Tibial nerve (tissue), 4 donors: ENCODE measurements at regions not wholly inside any gene's neighbourhood (a gene's known extent, or its start where the extent isn't known, plus 50 kb on each side); places are given as distances from the start of the nearest gene placed in this dataset.

ENCODE experiments used
- DNase-seq, 2 donors: peaks; one replicate each; pipeline ENCODE4 v3.0.0-alpha.2; 2019; ENCODE audit warnings: low spot score in 2 of 2
- H3K27ac ChIP-seq, 4 donors: fragments of 200-600 bp; sonication (generic) in 3 of 4; one replicate each; pipeline ENCODE4 v1.5.1; 2017 to 2019; ENCODE audit warnings: mild to moderate bottlenecking in 1 of 4
- H3K27me3 ChIP-seq, 2 donors: fragments of 200-600 bp; sonication (generic) in 1 of 2; one replicate each; pipeline versions ENCODE4 v1.5.1 to v1.6.0; 2017 to 2019
- H3K36me3 ChIP-seq, 3 donors: fragments of 200-600 bp; sonication (generic); one replicate each; pipeline ENCODE4 v1.5.1; 2018 to 2019
- H3K4me1 ChIP-seq, 4 donors: fragments of 200-600 bp; sonication (generic) in 3 of 4; one replicate each; pipeline ENCODE4 v1.5.1; 2017 to 2019
- H3K4me3 ChIP-seq, 4 donors: fragments of 200-600 bp; sonication (generic) in 3 of 4; one replicate each; pipeline ENCODE4 v1.5.1; 2017 to 2019; ENCODE audit warnings: mild to moderate bottlenecking in 1 of 4, moderate library complexity in 1 of 4
- H3K9me3 ChIP-seq, 4 donors: fragments of 200-600 bp; sonication (generic) in 3 of 4; one replicate each; pipeline ENCODE4 v1.5.1; 2017 to 2019
- EP300 ChIP-seq, 2 donors: sonication (generic); formaldehyde crosslinking; IDR thresholded peaks; one replicate each; pipeline ENCODE4 v1.6.1; 2017; ENCODE audit warnings: antibody characterized with exemption in 2 of 2, mild to moderate bottlenecking in 1 of 2
- POLR2A ChIP-seq, 2 donors: fragments of 450-650 bp; IDR thresholded peaks; one replicate each; pipeline ENCODE4 v1.6.1; 2017; ENCODE audit warnings: antibody characterized with exemption in 2 of 2, mild to moderate bottlenecking in 2 of 2, moderate library complexity in 2 of 2
- WGBS, 2 donors: methylation state at CpG; one replicate each; pipeline ENCODE4 v1.1.5; 2018; 5-methylcytosine and 5-hydroxymethylcytosine counted together
- TF ChIP-seq, protein P1 (sequence below), 5 experiments: fragments of 200-600 bp in 3 of 5; fragments of 450-650 bp in 2 of 5; sonication (generic) in 3 of 5; IDR thresholded peaks; one replicate each; pipeline ENCODE4 v1.5.1; 2016 to 2019; ENCODE audit warnings: antibody characterized with exemption in 5 of 5, mild to moderate bottlenecking in 3 of 5, moderate library complexity in 2 of 5

DNA sequence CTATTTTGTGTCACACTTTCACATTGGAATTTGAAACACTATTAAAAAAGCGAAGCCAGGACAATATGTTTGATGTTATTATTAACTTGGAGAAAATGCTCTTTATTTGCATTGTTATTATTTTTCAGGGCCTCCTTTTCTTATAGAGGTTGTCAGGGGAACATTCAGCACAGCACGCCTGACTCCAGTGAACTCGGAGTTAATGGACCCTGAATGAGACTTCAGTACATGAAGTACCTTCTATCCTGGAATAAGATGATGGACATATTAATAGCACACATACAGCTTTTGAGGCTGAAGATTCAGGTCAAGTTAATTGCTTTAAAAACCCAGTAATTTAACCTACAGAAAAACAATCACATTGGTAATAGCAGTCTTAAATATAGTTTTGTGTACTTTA lies 652.9 kb downstream of the SEMA5A start:
- Histone ChIP-seq H3K27ac (no peak overlapping the region), H3K27me3 (no peaks in the 10 kb centered on the region), H3K4me1 (no peaks in the 10 kb centered on the region), H3K9me3 (no peaks in the 10 kb centered on the region), H3K4me3 (no peak overlapping the region), H3K36me3 (no peaks in the 10 kb centered on the region)
- no peak for DNase-seq
- TF ChIP-seq, protein P1, sequence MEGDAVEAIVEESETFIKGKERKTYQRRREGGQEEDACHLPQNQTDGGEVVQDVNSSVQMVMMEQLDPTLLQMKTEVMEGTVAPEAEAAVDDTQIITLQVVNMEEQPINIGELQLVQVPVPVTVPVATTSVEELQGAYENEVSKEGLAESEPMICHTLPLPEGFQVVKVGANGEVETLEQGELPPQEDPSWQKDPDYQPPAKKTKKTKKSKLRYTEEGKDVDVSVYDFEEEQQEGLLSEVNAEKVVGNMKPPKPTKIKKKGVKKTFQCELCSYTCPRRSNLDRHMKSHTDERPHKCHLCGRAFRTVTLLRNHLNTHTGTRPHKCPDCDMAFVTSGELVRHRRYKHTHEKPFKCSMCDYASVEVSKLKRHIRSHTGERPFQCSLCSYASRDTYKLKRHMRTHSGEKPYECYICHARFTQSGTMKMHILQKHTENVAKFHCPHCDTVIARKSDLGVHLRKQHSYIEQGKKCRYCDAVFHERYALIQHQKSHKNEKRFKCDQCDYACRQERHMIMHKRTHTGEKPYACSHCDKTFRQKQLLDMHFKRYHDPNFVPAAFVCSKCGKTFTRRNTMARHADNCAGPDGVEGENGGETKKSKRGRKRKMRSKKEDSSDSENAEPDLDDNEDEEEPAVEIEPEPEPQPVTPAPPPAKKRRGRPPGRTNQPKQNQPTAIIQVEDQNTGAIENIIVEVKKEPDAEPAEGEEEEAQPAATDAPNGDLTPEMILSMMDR (IDR thresholded peaks at IDR 0.05) = no peak
- TF ChIP-seq EP300 (IDR thresholded peaks at IDR 0.05) = no peak
- no peak for TF ChIP-seq POLR2A (IDR thresholded peaks at IDR 0.05)
- 86 to 87% methylated on average over 3 of the region's 3 CpGs for WGBS, 2 donors

- 48 to 51% methylated on average over 3 of the region's 3 CpGs for WGBS, 2 donors
Measured at GRCh38 chr5:8894031-8894430, 651.8 kb downstream of the SEMA5A start.

DNA sequence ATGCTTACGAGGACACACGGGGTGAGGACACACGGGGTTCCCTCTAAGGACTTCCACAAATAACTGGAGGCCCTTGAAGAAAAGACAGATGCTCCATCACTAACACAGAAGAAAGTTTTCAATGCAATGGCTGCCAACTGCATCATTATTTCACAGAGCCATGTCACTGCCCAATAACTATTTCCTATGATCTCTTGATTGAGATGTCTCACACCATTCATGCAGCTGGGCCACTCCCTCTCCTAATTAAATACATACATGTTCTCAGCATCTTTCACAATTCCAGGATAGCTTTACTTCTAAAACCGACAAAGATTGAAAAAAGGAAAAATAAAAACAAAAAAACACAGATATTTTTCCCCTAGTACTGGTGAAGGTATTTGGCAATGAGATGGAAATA lies 650.8 kb downstream of the SEMA5A start:
- 86 to 92% methylated on average over 4 of the region's 4 CpGs for WGBS, 2 donors
- no peaks in the 10 kb centered on the region for H3K27me3 ChIP-seq

More at GRCh38 chr5:8894031-8894430, 651.8 kb downstream of the SEMA5A start:
- no peaks in the 10 kb centered on the region for H3K27me3 ChIP-seq
- no peaks in the 10 kb centered on the region for H3K4me1 ChIP-seq
- no peak overlapping the region for H3K27ac ChIP-seq
- no peak overlapping the region for H3K4me3 ChIP-seq
- no peaks in the 10 kb centered on the region for H3K9me3 ChIP-seq
- TF ChIP-seq, protein P1 (IDR thresholded peaks at IDR 0.05) = no peak
- no peaks in the 10 kb centered on the region for H3K36me3 ChIP-seq
- DNase-seq = no peak

DNA sequence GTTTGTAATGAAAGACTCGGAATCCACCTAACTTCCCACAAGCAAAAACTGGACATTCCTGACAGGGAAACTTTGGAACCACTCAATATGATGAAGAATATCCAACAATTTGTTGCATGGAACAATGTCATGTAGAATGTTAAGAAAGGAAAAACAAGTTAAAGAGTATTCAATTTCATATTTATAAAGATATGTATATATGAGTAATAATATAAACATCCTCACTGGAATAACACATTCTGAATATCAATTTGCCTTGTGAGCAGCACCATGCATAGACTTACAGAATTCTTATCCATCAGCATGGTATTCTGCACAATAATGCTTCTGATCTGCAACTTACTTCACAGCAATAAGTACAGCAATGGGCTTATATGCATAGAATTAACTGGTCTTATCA lies 650.3 kb downstream of the SEMA5A start:
- TF ChIP-seq POLR2A (IDR thresholded peaks at IDR 0.05) (no peak), EP300 (IDR thresholded peaks at IDR 0.05) (no peak)
- TF ChIP-seq, protein P1 (IDR thresholded peaks at IDR 0.05) = no peak
- WGBS, 2 donors = 81 to 94% methylated on average over 1 of the region's 1 CpG
- H3K27ac ChIP-seq = no peak overlapping the region
- DNase-seq = no peak
- no peaks in the 10 kb centered on the region for H3K27me3 ChIP-seq
- H3K4me1 ChIP-seq = no peaks in the 10 kb centered on the region
- no peak overlapping the region for H3K4me3 ChIP-seq
- no peaks in the 10 kb centered on the region for H3K9me3 ChIP-seq
- H3K36me3 ChIP-seq = no peaks in the 10 kb centered on the region

More for the DNA sequence above, 650.8 kb downstream of the SEMA5A start:
- Histone ChIP-seq H3K36me3 (no peaks in the 10 kb centered on the region), H3K27ac (no peak overlapping the region), H3K9me3 (no peaks in the 10 kb centered on the region), H3K4me3 (no peak overlapping the region), H3K4me1 (no peaks in the 10 kb centered on the region)
- no peak for TF ChIP-seq EP300 (IDR thresholded peaks at IDR 0.05)
- TF ChIP-seq, protein P1 (IDR thresholded peaks at IDR 0.05) = no peak
- TF ChIP-seq POLR2A (IDR thresholded peaks at IDR 0.05) = no peak
- no peak for DNase-seq

- Histone ChIP-seq H3K9me3 (no peaks in the 10 kb centered on the region), H3K27ac (no peak overlapping the region), H3K27me3 (no peaks in the 10 kb centered on the region), H3K4me3 (no peak overlapping the region), H3K36me3 (no peaks in the 10 kb centered on the region), H3K4me1 (no peaks in the 10 kb centered on the region)
- no peak for DNase-seq
- WGBS, 2 donors = 91 to 93% methylated on average over 5 of the region's 5 CpGs
- TF ChIP-seq POLR2A (IDR thresholded peaks at IDR 0.05) (no peak), EP300 (IDR thresholded peaks at IDR 0.05) (no peak)
- TF ChIP-seq, protein P1 (IDR thresholded peaks at IDR 0.05) = no peak
Measured at GRCh38 chr5:8897316-8897715, 648.6 kb downstream of the SEMA5A start.
